K562 (cell line): ENCODE measurements at regions not wholly inside any gene's neighbourhood (a gene's known extent, or its start where the extent isn't known, plus 50 kb on each side); places are given as distances from the start of the nearest gene placed in this dataset.

Source experiments
- ATAC-seq: fragments of 200-7000 bp; cut with Tn5 transposase; 3 replicates; pipeline ENCODE4 v1.9.1; 2020; ENCODE audit warnings: moderate library complexity
- BruUV-seq: library from RNA; stranded (reverse); fragments of 400-500 nt; replicated peaks from 2 replicates; lab custom pipeline; 2021; lab: Mats Ljungman, UMichigan
- CTCF ChIA-PET: fragments of 300-600 bp; formaldehyde crosslinking; extraction: SDS; loops from one replicate; lab custom pipeline; 2021; ENCODE audit warnings: low intra/inter-chr PET ratio; lab: Yijun Ruan, JAX
- POLR2A ChIA-PET: fragments of 300-600, 350-650 bp; sonication (Branson Sonifier 250); formaldehyde crosslinking; extraction: SDS; loops from one replicate; lab custom pipeline; 2021; ENCODE audit warnings: antibody characterized with exemption, inconsistent platforms; lab: Yijun Ruan, JAX
- DNase-seq, 4 experiments: peaks; one replicate each; pipeline versions ENCODE4 v3.0.0 to v3.0.0-alpha.2; 2011 to 2018; ENCODE audit warnings: low spot score in 3 of 4, mixed read lengths in 3 of 4; ENCODE audit errors: extremely low read depth in 1 of 4
- FAIRE-seq: peaks from 2 replicates; lab custom pipeline; 2011; peaks lifted over from hg19 to GRCh38; lab: Jason Lieb, UNC
- H2AFZ ChIP-seq: 2 replicates; pipeline ENCODE4 v1.6.0; 2011; ENCODE audit warnings: low read depth, low read length, control low read depth, inconsistent platforms
- H3K27ac ChIP-seq: fragments of 200-600 bp; 3 replicates; pipeline ENCODE4 v1.8.0; 2011; ENCODE audit warnings: low read depth, mild to moderate bottlenecking, control low read depth, inconsistent platforms, low read length, moderate library complexity, mixed read lengths; ENCODE audit errors: extremely low read depth
- H3K27me3 ChIP-seq, 2 experiments: fragments of 300-600 bp in 1 of 2; 2 replicates in 1 of 2; 3 replicates in 1 of 2; pipeline versions ENCODE4 v1.6.0 to v1.8.0; 2011; ENCODE audit warnings: inconsistent platforms in 2 of 2, low read length in 2 of 2, mild to moderate bottlenecking in 1 of 2, mixed read lengths in 1 of 2, moderate library complexity in 1 of 2; ENCODE audit not compliant: control insufficient read depth in 2 of 2, insufficient read depth in 2 of 2
- H3K36me3 ChIP-seq: fragments of 300-600 bp; 3 replicates; pipeline ENCODE4 v1.8.0; 2011; ENCODE audit warnings: mild to moderate bottlenecking, low read length, inconsistent platforms; ENCODE audit not compliant: control insufficient read depth, insufficient read depth
- H3K4me1 ChIP-seq, 2 experiments: fragments of 200-600 bp in 1 of 2; replicated peaks in 1 of 2; 2 replicates in 1 of 2; 3 replicates in 1 of 2; pipeline versions ENCODE4 v1.5.1 to v1.8.0; 2011; ENCODE audit warnings: inconsistent platforms in 2 of 2, low read length in 2 of 2, mild to moderate bottlenecking in 1 of 2, mixed read lengths in 1 of 2, moderate library complexity in 1 of 2; ENCODE audit not compliant: control insufficient read depth in 2 of 2, insufficient read depth in 2 of 2
- H3K4me2 ChIP-seq: 2 replicates; pipeline ENCODE4 v1.6.1; 2011; ENCODE audit warnings: low read length, control low read depth, inconsistent platforms, mixed read lengths; ENCODE audit not compliant: insufficient read depth
- H3K4me3 ChIP-seq: fragments of 200-600 bp; sonication (generic), shearing (Covaris generic); 2 replicates; pipeline ENCODE4 v1.5.1; 2016; ENCODE audit warnings: control low read depth, inconsistent platforms
- H3K79me2 ChIP-seq: fragments of 200-600 bp; 3 replicates; pipeline ENCODE4 v1.8.0; 2011; ENCODE audit warnings: low read length, inconsistent platforms; ENCODE audit not compliant: control insufficient read depth, insufficient read depth
- H3K9ac ChIP-seq, 2 experiments: 2 replicates each; pipeline versions ENCODE4 v1.6.0 to v1.6.1; 2011; ENCODE audit warnings: low read depth in 2 of 2, low read length in 2 of 2, control low read depth in 1 of 2, inconsistent platforms in 1 of 2, mild to moderate bottlenecking in 1 of 2, mixed read lengths in 1 of 2; ENCODE audit not compliant: insufficient read depth in 1 of 2
- H3K9me1 ChIP-seq: one replicate; pipeline ENCODE4 v1.6.0; 2011; ENCODE audit warnings: inconsistent platforms, mild to moderate bottlenecking, low read length, moderate library complexity; ENCODE audit not compliant: control insufficient read depth, insufficient read depth
- H3K9me3 ChIP-seq: replicated peaks from 2 replicates; pipeline ENCODE4 v1.5.1; 2011; ENCODE audit warnings: low read depth, low read length, inconsistent platforms; ENCODE audit not compliant: control insufficient read depth, insufficient read depth
- H4K20me1 ChIP-seq: replicated peaks from 2 replicates; pipeline ENCODE4 v1.6.1; 2011; ENCODE audit warnings: low read length, inconsistent platforms, mixed read lengths; ENCODE audit not compliant: control insufficient read depth, insufficient read depth
- E2F3 ChIP-seq: fragments of 250-450 bp; sonication (Bioruptor Pico); IDR thresholded peaks from 2 replicates; pipeline ENCODE4 v1.4.0; 2020; ENCODE audit warnings: mild to moderate bottlenecking
- MLLT1 ChIP-seq, 2 experiments: fragments of 450-650 bp; IDR thresholded peaks; 2 replicates each; pipeline ENCODE4 v1.6.1; 2016
- PKNOX1 ChIP-seq: fragments of 450-650 bp; IDR thresholded peaks from 2 replicates; pipeline ENCODE4 v1.6.1; 2016
- RBM17 ChIP-seq: fragments of 200-400 bp; formaldehyde crosslinking; IDR thresholded peaks from 2 replicates; pipeline ENCODE4 v1.6.1; 2017; ENCODE audit warnings: low read depth, mild to moderate bottlenecking, low read length, borderline replicate concordance
- SMAD1 ChIP-seq: fragments of 150-350 bp; IDR thresholded peaks from 2 replicates; pipeline ENCODE4 v1.6.1; 2014; ENCODE audit warnings: low read length, low read depth; ENCODE audit not compliant: partially characterized antibody
- ZBTB34 ChIP-seq: fragments of 250-450 bp; sonication (Bioruptor Pico); IDR thresholded peaks from 2 replicates; pipeline ENCODE4 v1.8.0; 2021; ENCODE audit warnings: mild to moderate bottlenecking, moderate library complexity
- ZNF318 ChIP-seq, 2 experiments: fragments of 450-650 bp; IDR thresholded peaks; 2 replicates each; pipeline ENCODE4 v1.6.1; 2016; ENCODE audit warnings: mild to moderate bottlenecking in 2 of 2, borderline replicate concordance in 1 of 2, low read depth in 1 of 2, moderate library complexity in 1 of 2
- in situ Hi-C: fragments of 300-500 bp; cut with MboI; formaldehyde crosslinking; loops from 4 replicates; pipeline ENCODE4 v1.15.0; 2018; ENCODE audit warnings: inconsistent platforms, mixed read lengths
- intact Hi-C: fragments of 100-400 bp; cut with micrococcal nuclease; formaldehyde crosslinking; loops from 2 replicates; pipeline ENCODE4 v1.14.2; 2022

- Histone ChIP-seq H3K9ac (no peak overlapping the region), H3K9me3 (peaks cover 2% of the 10 kb centered on the region), H3K9me1 (no peaks in the 10 kb centered on the region), H2AFZ (no peak overlapping the region), H3K27ac (no peak overlapping the region), H3K79me2 (no peaks in the 10 kb centered on the region), H4K20me1 (no peaks in the 10 kb centered on the region), H3K4me2 (no peak overlapping the region), H3K4me3 (no peak overlapping the region), H3K36me3 (no peaks in the 10 kb centered on the region), H3K4me1 (no peaks in the 10 kb centered on the region), H3K27me3 (no peaks in the 10 kb centered on the region)
- no TSS peak for BruUV-seq
- intact Hi-C loops (no loop called here), in situ Hi-C loops (no loop called here)
- no peak for DNase-seq
- POLR2A ChIA-PET, result no interaction called here
- ATAC-seq, result no peak
- CTCF ChIA-PET, result no interaction called here
- FAIRE-seq, result no peak
- TF ChIP-seq RBM17 (no peak), SMAD1 (no peak), ZNF318 (IDR thresholded peaks at IDR 0.05; ENCODE audit: borderline replicate concordance in 1 of 2, low read depth in 1 of 2) (no peak), ZBTB34 (CRISPR knock-in tag) (no peak), E2F3 (CRISPR knock-in tag) (no peak), MLLT1 (IDR thresholded peaks at IDR 0.05) (no peak), PKNOX1 (no peak)
Observed at GRCh38 chr11:127648583-127648982, 648.0 kb upstream of the KIRREL3 start.
